ENCODE measurements at regions not wholly inside any gene's neighbourhood (a gene's known extent, or its start where the extent isn't known, plus 50 kb on each side); places are given as distances from the start of the nearest gene placed in this dataset.

GRCh38 chr4:27643101-27643500 lies 782.5 kb downstream of the STIM2 start:
- TF ChIP-seq REST (IDR thresholded peaks at IDR 0.05; ENCODE audit: insufficient read depth in 1 of 2, low read depth in 2 of 2, low read length in 1 of 2), result no peak
- TF ChIP-seq CTCF (IDR thresholded peaks at IDR 0.05), result no peak
- TF ChIP-seq POLR2AphosphoS5 (IDR thresholded peaks at IDR 0.05; ENCODE audit: low read depth, low read length), result no peak
- no peak for TF ChIP-seq TCF7L2 (IDR thresholded peaks at IDR 0.05; ENCODE audit: low read depth, low read length)

All from Panc1 (cell line).